HL-60 (cell line): ENCODE measurements at regions not wholly inside any gene's neighbourhood (a gene's known extent, or its start where the extent isn't known, plus 50 kb on each side); places are given as distances from the start of the nearest gene placed in this dataset.
A peak's percentile ranks its signal among the peaks of the same experiment; 100 is the strongest.

Source experiments
- CTCF ChIP-seq: IDR thresholded peaks from one replicate; pipeline ENCODE4 v1.5.1; 2011; ENCODE audit warnings: low read length, control low read depth, inconsistent platforms; ENCODE audit not compliant: insufficient read depth
- GABPA ChIP-seq: IDR thresholded peaks from 2 replicates; pipeline ENCODE4 v1.6.1; 2012; ENCODE audit warnings: low read depth
- POLR2AphosphoS5 ChIP-seq: IDR thresholded peaks from 2 replicates; pipeline ENCODE4 v1.6.1; 2012; ENCODE audit warnings: low read depth
- REST ChIP-seq: IDR thresholded peaks from 2 replicates; pipeline ENCODE4 v1.6.1; 2012; ENCODE audit warnings: low read depth; ENCODE audit not compliant: insufficient replicate concordance
- SPI1 ChIP-seq: IDR thresholded peaks from 2 replicates; pipeline ENCODE4 v1.6.1; 2012; ENCODE audit warnings: low read depth, mild to moderate bottlenecking, borderline replicate concordance

GRCh38 chr12:31876568-31877424, 82.4 kb upstream of the RESF1 start:
- peak; percentile 40; the same call in 1 of the 2 replicates for TF ChIP-seq GABPA
- peak; percentile 40; the same call in 1 of the 2 replicates for TF ChIP-seq POLR2AphosphoS5
- TF ChIP-seq CTCF, result no peak
- no peak for TF ChIP-seq REST
- TF ChIP-seq SPI1, result peak; percentile 58; the same call in 1 of the 2 replicates
